ENCODE measurements at regions not wholly inside any gene's neighbourhood (a gene's known extent, or its start where the extent isn't known, plus 50 kb on each side); places are given as distances from the start of the nearest gene placed in this dataset.

GRCh38 chr6:121984956-121985355 lies 414.5 kb upstream of the HSF2 start:
- H3K4me1 ChIP-seq (ENCODE audit: insufficient read depth, low read length, severe bottlenecking): no peaks in the 10 kb centered on the region
- no peak overlapping the region for H2AFZ ChIP-seq (ENCODE audit: low read length)

GRCh38 chr6:121993362-121993761 lies 406.1 kb upstream of the HSF2 start:
- no peaks in the 10 kb centered on the region for H4K20me1 ChIP-seq (ENCODE audit: insufficient read depth, low read length)
- H3K27me3 ChIP-seq (ENCODE audit: insufficient read depth, low read length): no peaks in the 10 kb centered on the region
- no peaks in the 10 kb centered on the region for H3K4me1 ChIP-seq (ENCODE audit: insufficient read depth, low read length, severe bottlenecking)
- no peak for TF ChIP-seq CTCF (IDR thresholded peaks at IDR 0.05; ENCODE audit: low read length)
- TF ChIP-seq EZH2 (IDR thresholded peaks at IDR 0.05; ENCODE audit: borderline replicate concordance, low read length): no peak
- no peak overlapping the region for H3K9ac ChIP-seq (ENCODE audit: low read length)
- no peak overlapping the region for H3K4me2 ChIP-seq (ENCODE audit: low read length)
- H3K4me3 ChIP-seq (ENCODE audit: low read depth, low read length, poor library complexity, severe bottlenecking): no peak overlapping the region
- no peaks in the 10 kb centered on the region for H3K9me2 ChIP-seq (ENCODE audit: low read depth, low read length)
- no peak overlapping the region for H3K27ac ChIP-seq (ENCODE audit: low read depth, low read length, poor library complexity, severe bottlenecking)
- H3K9me3 ChIP-seq (ENCODE audit: low read length): no peaks in the 10 kb centered on the region
- H3K36me3 ChIP-seq (ENCODE audit: insufficient read depth, low read length): no peaks in the 10 kb centered on the region
- H2AFZ ChIP-seq (ENCODE audit: low read length): no peak overlapping the region
- H3K79me2 ChIP-seq (ENCODE audit: insufficient read depth, low read length): no peaks in the 10 kb centered on the region
- no peaks in the 10 kb centered on the region for H3F3A ChIP-seq (ENCODE audit: insufficient read depth, low read length)

More at GRCh38 chr6:121984956-121985355, 414.5 kb upstream of the HSF2 start:
- Histone ChIP-seq H3K9me3 (ENCODE audit: low read length) (no peaks in the 10 kb centered on the region), H3F3A (ENCODE audit: insufficient read depth, low read length) (no peaks in the 10 kb centered on the region), H4K20me1 (ENCODE audit: insufficient read depth, low read length) (no peaks in the 10 kb centered on the region), H3K4me2 (ENCODE audit: low read length) (no peak overlapping the region), H3K9me2 (ENCODE audit: low read depth, low read length) (no peaks in the 10 kb centered on the region), H3K27me3 (ENCODE audit: insufficient read depth, low read length) (no peaks in the 10 kb centered on the region), H3K27ac (ENCODE audit: low read depth, low read length, poor library complexity, severe bottlenecking) (no peak overlapping the region), H3K4me3 (ENCODE audit: low read depth, low read length, poor library complexity, severe bottlenecking) (no peak overlapping the region), H3K9ac (ENCODE audit: low read length) (no peak overlapping the region), H3K36me3 (ENCODE audit: insufficient read depth, low read length) (no peaks in the 10 kb centered on the region), H3K79me2 (ENCODE audit: insufficient read depth, low read length) (no peaks in the 10 kb centered on the region)
- no peak for TF ChIP-seq EZH2 (IDR thresholded peaks at IDR 0.05; ENCODE audit: borderline replicate concordance, low read length)
- TF ChIP-seq CTCF (IDR thresholded peaks at IDR 0.05; ENCODE audit: low read length): no peak

- H3K9me2 ChIP-seq (ENCODE audit: low read depth, low read length): no peaks in the 10 kb centered on the region
- H3K4me3 ChIP-seq (ENCODE audit: low read depth, low read length, poor library complexity, severe bottlenecking): no peak overlapping the region
- no peaks in the 10 kb centered on the region for H4K20me1 ChIP-seq (ENCODE audit: insufficient read depth, low read length)
- TF ChIP-seq EZH2 (IDR thresholded peaks at IDR 0.05; ENCODE audit: borderline replicate concordance, low read length) (no peak), CTCF (IDR thresholded peaks at IDR 0.05; ENCODE audit: low read length) (no peak)
- no peak overlapping the region for H3K27ac ChIP-seq (ENCODE audit: low read depth, low read length, poor library complexity, severe bottlenecking)
- no peaks in the 10 kb centered on the region for H3K9me3 ChIP-seq (ENCODE audit: low read length)
- H3K79me2 ChIP-seq (ENCODE audit: insufficient read depth, low read length): no peaks in the 10 kb centered on the region
- H3K4me2 ChIP-seq (ENCODE audit: low read length): no peak overlapping the region
- H3K9ac ChIP-seq (ENCODE audit: low read length): no peak overlapping the region
- H3F3A ChIP-seq (ENCODE audit: insufficient read depth, low read length): no peaks in the 10 kb centered on the region
- no peaks in the 10 kb centered on the region for H3K4me1 ChIP-seq (ENCODE audit: insufficient read depth, low read length, severe bottlenecking)
- H3K36me3 ChIP-seq (ENCODE audit: insufficient read depth, low read length): no peaks in the 10 kb centered on the region
- H2AFZ ChIP-seq (ENCODE audit: low read length): no peak overlapping the region
- H3K27me3 ChIP-seq (ENCODE audit: insufficient read depth, low read length): no peaks in the 10 kb centered on the region
Observed at GRCh38 chr6:121994919-121995318, 404.5 kb upstream of the HSF2 start.

Data from OCI-LY1 (cell line).